OCI-LY7 (cell line): ENCODE measurements at regions not wholly inside any gene's neighbourhood (a gene's known extent, or its start where the extent isn't known, plus 50 kb on each side); places are given as distances from the start of the nearest gene placed in this dataset.

ENCODE experiments used
- EZH2phosphoT487 ChIP-seq: fragments of 200-600 bp; sonication (generic); IDR thresholded peaks from 2 replicates; pipeline ENCODE4 v1.6.1; 2018; ENCODE audit warnings: low read depth, borderline replicate concordance, mild to moderate bottlenecking, mixed run types, antibody characterized with exemption, low read length, moderate library complexity, mixed read lengths
- TF ChIP-seq, protein P1 (sequence below): fragments of 200-600 bp; sonication (generic); conservative IDR thresholded peaks from 2 replicates; pipeline ENCODE4 v1.5.1; 2014; ENCODE audit warnings: mild to moderate bottlenecking, antibody characterized with exemption, low read length, moderate library complexity, mixed read lengths

DNA sequence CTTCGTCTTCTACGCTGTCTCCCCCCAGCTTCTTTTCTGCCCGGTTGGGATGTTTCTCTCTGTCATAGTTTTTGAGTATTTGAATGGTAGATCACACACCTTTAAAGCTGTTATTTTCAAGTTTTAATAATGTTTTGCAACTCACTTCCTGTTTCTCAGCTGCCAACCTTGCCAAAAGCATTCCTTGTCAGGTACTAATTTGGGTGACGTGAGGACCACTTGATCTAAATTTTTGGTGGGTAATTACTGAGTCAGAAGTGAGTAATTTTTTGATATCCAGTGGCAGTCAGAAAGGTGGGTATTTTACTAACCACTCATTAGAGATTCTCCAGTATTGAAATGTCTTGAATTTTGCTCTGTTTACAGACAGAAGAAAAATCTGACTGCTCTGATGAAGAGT lies 852.4 kb upstream of the FANCL start:
- TF ChIP-seq, protein P1, sequence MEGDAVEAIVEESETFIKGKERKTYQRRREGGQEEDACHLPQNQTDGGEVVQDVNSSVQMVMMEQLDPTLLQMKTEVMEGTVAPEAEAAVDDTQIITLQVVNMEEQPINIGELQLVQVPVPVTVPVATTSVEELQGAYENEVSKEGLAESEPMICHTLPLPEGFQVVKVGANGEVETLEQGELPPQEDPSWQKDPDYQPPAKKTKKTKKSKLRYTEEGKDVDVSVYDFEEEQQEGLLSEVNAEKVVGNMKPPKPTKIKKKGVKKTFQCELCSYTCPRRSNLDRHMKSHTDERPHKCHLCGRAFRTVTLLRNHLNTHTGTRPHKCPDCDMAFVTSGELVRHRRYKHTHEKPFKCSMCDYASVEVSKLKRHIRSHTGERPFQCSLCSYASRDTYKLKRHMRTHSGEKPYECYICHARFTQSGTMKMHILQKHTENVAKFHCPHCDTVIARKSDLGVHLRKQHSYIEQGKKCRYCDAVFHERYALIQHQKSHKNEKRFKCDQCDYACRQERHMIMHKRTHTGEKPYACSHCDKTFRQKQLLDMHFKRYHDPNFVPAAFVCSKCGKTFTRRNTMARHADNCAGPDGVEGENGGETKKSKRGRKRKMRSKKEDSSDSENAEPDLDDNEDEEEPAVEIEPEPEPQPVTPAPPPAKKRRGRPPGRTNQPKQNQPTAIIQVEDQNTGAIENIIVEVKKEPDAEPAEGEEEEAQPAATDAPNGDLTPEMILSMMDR = no peak
- TF ChIP-seq EZH2phosphoT487 = no peak
